ENCODE measurements at regions not wholly inside any gene's neighbourhood (a gene's known extent, or its start where the extent isn't known, plus 50 kb on each side); places are given as distances from the start of the nearest gene placed in this dataset.

DNA sequence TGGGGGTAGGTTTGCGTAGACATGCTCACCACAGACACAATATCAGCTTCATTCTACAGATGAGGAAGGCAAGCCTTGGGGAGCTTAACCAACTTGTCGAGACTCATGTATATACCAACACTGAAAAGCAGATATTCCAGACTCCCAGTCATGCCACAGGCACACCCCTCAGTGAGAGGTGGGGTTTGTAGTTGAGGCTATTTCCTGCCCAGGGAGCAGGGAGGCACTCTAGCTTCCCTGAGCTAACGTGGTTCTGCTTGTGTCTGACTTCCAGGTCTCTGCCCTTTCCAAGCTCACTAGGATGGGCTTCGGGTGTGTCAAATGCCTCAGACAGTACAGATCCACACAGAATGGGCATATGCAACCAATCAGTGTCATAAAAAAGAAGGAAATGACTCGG, 122.3 kb upstream of the RUNX1 start:
- no peak for FAIRE-seq
- BruUV-seq (replicated peaks), result no TSS peak

More for the DNA sequence above, 122.3 kb upstream of the RUNX1 start:
- POLR2A ChIA-PET, result no interaction called here
- Histone ChIP-seq H3K27me3 (ENCODE audit: control insufficient read depth in 2 of 2, insufficient read depth in 2 of 2, low read length in 2 of 2) (peaks cover 2 to 5% of the 10 kb centered on the region in 2 experiments), H3K4me1 (ENCODE audit: control insufficient read depth, extremely low read depth, insufficient read depth, low read length) (no peaks in the 10 kb centered on the region), H2AFZ (ENCODE audit: low read depth, low read length) (no peak overlapping the region), H3K9ac (replicated peaks; ENCODE audit: extremely low read depth, insufficient read depth, low read length) (no peak overlapping the region), H3K36me3 (ENCODE audit: control insufficient read depth in 2 of 2, extremely low read depth in 1 of 2, insufficient read depth in 2 of 2, low read length in 2 of 2) (no peaks in the 10 kb centered on the region), H3K79me2 (ENCODE audit: control insufficient read depth, insufficient read depth, low read length) (no peaks in the 10 kb centered on the region), H3K9me3 (replicated peaks; ENCODE audit: control insufficient read depth, insufficient read depth, low read length) (no peaks in the 10 kb centered on the region), H4K20me1 (replicated peaks; ENCODE audit: control insufficient read depth, extremely low read depth, insufficient read depth, low read length) (no peaks in the 10 kb centered on the region), H3K4me2 (ENCODE audit: insufficient read depth, low read length) (no peak overlapping the region), H3K27ac (ENCODE audit: insufficient read depth, low read depth, low read length) (no peak overlapping the region), H3K4me3 (replicated peaks in 1 of 3; ENCODE audit: insufficient read depth in 1 of 3, low read depth in 1 of 3, low read length in 3 of 3) (no peak overlapping the region), H3K9me1 (replicated peaks; ENCODE audit: control insufficient read depth, extremely low read depth, insufficient read depth, low read length) (no peaks in the 10 kb centered on the region)
- intact Hi-C loops (cut with micrococcal nuclease), result no loop called here
- DNase-seq (ENCODE audit: low read depth, low spot score), result no peak
- TF ChIP-seq POLR2A (IDR thresholded peaks at IDR 0.05; ENCODE audit: low read depth, low read length) (no peak), CTCF (IDR thresholded peaks at IDR 0.05; ENCODE audit: extremely low read depth in 1 of 2, insufficient read depth in 1 of 2, low read depth in 1 of 2, low read length in 2 of 2) (no peak), POLR2AphosphoS5 (IDR thresholded peaks at IDR 0.05; ENCODE audit: insufficient read depth, low read depth, low read length) (no peak), JUN (IDR thresholded peaks at IDR 0.05; ENCODE audit: borderline replicate concordance, insufficient read depth, insufficient read length, low read depth) (no peak), EZH2 (IDR thresholded peaks at IDR 0.05; ENCODE audit: borderline replicate concordance, low read depth, low read length, severe bottlenecking) (no peak), FOS (IDR thresholded peaks at IDR 0.05; ENCODE audit: borderline replicate concordance, insufficient read depth, low read length) (no peak), MAX (IDR thresholded peaks at IDR 0.05; ENCODE audit: insufficient read depth, insufficient read length) (no peak)
- CTCF ChIA-PET, result interaction anchor here (1.1 kb wide), 1 partner anchor 11 kb away, joined by 3 read pairs; no protein-coding TSS in a partner anchor
- dilution Hi-C loops (cut with MboI; ENCODE audit: extremely low pct_ligation_motif_present, low sequenced_read_pairs), result no loop called here

All from endothelial cell of umbilical vein (primary cell).